ENCODE measurements at regions not wholly inside any gene's neighbourhood (a gene's known extent, or its start where the extent isn't known, plus 50 kb on each side); places are given as distances from the start of the nearest gene placed in this dataset.
"Not testable (repeated sequence)": the region's sequence is repeated elsewhere in the genome, so short reads cannot be mapped to it uniquely, and the experiment has no call there.

DNA sequence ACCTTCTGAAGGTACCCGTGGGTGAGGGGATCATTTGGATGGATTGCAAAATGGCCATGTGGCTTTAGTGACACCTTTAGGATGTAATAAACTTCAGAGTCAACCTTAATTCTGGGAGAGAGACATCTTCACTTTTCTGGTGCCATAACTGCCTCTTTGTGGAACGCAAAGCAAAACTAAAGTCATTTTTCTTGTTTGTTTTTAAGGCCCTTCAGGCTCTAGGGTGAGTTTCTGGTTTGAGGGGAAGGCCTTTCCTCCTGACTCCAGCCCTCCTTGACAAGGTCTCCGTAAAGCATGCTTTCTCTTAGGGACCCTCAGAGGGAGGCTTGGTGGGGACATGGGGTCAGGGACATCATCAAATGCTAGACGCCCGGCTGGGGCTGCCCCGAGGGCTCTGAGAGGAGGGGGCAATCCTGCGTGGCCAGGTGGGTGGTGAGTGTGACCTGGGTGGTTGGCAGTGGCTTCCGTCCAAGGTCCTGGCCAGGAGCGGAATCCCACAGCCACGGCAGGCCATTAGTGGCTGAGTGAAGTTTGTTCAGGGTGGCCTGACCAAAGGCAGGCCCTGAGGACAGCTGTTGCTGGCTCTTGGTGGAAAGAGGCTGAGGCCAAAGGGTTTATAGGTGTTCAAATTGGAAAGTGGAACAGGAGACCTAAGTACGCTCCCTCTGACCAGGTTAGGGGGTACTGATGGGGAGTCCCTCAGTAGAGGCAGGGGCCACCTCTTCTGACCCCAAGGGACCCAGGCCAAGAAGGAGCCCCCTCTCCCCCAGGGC, 112.2 kb downstream of the METRNL start:
- Mint-ChIP-seq H3K27ac (no peak overlapping the region), H3K36me3 (ENCODE audit: low read depth) (peaks cover 16% of the 10 kb centered on the region), H3K27me3 (ENCODE audit: insufficient read depth) (peaks cover 4% of the 10 kb centered on the region), H3K4me3 (no peak overlapping the region), H3K9me3 (peaks cover 14% of the 10 kb centered on the region), H3K4me1 (ENCODE audit: low read depth) (peaks cover 54% of the 10 kb centered on the region)
- TF ChIP-seq, protein P1, sequence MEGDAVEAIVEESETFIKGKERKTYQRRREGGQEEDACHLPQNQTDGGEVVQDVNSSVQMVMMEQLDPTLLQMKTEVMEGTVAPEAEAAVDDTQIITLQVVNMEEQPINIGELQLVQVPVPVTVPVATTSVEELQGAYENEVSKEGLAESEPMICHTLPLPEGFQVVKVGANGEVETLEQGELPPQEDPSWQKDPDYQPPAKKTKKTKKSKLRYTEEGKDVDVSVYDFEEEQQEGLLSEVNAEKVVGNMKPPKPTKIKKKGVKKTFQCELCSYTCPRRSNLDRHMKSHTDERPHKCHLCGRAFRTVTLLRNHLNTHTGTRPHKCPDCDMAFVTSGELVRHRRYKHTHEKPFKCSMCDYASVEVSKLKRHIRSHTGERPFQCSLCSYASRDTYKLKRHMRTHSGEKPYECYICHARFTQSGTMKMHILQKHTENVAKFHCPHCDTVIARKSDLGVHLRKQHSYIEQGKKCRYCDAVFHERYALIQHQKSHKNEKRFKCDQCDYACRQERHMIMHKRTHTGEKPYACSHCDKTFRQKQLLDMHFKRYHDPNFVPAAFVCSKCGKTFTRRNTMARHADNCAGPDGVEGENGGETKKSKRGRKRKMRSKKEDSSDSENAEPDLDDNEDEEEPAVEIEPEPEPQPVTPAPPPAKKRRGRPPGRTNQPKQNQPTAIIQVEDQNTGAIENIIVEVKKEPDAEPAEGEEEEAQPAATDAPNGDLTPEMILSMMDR (IDR thresholded peaks at IDR 0.05), result no peak
- DNase-seq, result no peak

DNA sequence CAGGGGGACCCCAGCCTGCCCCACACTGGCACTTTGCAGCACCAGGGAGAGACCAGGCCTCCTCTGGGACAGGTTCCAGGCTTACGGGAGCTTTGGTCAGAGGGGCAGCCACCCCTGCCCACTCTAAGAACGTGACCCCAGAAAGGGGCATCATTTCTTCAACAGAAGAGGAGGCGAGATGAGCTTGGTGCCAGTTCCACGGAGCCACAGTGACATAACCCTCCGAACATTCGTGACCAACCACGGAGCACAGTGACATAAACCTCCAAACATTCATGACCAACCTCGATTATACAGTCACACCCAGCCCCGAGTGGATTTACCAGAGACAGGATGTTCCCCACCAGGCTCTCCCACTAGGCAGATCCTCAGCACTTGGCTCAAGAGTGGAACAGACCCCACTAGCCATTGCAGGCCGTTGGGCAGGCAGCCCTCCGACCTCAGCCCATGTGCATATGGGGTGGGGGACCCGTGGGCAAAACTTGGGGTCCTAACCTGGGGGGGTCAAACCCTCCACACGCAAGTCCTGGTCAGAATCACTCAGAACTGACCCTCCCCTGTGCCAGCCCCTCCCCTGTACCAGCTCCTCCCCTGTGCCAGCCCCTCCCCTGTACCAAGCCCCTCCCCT, 112.9 kb downstream of the METRNL start:
- H3K9me3 Mint-ChIP-seq, result peaks cover 14% of the 10 kb centered on the region
- TF ChIP-seq, protein P1 (IDR thresholded peaks at IDR 0.05), result no peak
- no peak overlapping the region for H3K4me3 Mint-ChIP-seq
- peak overlapping the region; percentile 58 for H3K27ac Mint-ChIP-seq
- peaks cover 16% of the 10 kb centered on the region for H3K36me3 Mint-ChIP-seq (ENCODE audit: low read depth)
- H3K27me3 Mint-ChIP-seq (ENCODE audit: insufficient read depth), result peaks cover 4% of the 10 kb centered on the region
- DNase-seq, result peak; percentile 33
- H3K4me1 Mint-ChIP-seq (ENCODE audit: low read depth), result peaks cover 60% of the 10 kb centered on the region

DNA sequence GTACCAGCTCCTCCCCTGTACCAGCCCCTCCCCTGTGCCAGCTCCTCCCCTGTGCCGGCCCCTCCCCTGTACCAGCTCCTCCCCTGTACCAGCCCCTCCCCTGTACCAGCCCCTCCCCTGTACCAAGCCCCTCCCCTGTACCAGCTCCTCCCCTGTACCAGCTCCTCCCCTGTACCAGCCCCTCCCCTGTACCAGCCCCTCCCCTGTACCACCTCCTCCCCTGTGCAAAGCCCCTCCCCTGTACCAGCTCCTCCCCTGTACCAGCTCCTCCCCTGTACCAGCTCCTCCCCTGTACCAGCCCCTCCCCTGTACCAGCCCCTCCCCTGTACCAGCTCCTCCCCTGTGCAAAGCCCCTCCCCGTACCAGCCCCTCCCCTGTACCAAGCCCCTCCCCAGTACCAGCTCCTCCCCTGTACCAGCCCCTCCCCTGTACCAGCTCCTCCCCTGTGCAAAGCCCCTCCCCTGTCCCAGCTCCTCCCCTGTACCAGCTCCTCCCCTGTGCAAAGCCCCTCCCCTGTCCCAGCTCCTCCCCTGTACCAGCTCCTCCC, 113.5 kb downstream of the METRNL start:
- not testable (repeated sequence) for H3K9me3 Mint-ChIP-seq; DNase-seq; H3K27ac Mint-ChIP-seq; H3K4me3 Mint-ChIP-seq; H3K27me3 Mint-ChIP-seq (ENCODE audit: insufficient read depth)
- Mint-ChIP-seq H3K36me3 (ENCODE audit: low read depth) (peaks cover 12% of the 10 kb centered on the region), H3K4me1 (ENCODE audit: low read depth) (peaks cover 60% of the 10 kb centered on the region)

DNA sequence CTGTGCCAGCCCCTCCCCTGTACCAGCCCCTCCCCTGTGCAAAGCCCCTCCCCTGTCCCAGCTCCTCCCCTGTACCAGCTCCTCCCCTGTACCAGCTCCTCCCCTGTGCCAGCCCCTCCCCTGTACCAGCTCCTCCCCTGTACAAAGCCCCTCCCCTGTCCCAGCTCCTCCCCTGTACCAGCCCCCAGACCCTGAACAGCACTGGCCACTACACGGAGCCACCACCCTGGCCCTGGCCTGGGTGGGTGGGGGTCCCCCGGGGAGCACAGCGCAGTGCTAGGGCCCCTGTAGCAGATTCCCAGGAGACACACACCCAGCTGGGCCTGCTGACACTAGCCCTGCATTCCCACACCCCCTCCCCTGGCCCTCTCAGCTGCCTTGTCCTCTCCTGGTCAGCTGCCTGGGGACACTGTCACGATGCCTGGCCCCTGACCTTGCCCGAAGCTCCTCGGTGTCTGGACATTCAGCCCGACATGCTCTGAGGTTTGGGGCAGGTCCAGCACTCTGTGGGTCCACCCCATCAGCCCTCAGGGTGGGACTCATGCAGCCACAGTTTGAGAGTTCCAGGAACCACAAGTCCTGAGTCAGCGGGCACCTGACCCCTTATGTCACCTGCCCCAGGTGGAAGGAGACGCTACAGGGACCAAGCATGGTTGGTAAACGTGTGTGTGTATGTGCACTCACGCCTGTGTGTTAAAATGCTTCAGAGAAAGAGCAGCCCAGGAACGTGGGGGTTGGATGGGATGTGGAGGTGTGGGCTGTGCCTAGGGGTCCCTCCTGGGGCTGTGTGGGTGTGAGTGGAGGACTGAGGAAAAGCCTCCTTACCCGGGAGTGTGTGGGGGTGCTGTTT, 114.2 kb downstream of the METRNL start:
- no peak for DNase-seq
- Mint-ChIP-seq H3K9me3 (peaks cover 3% of the 10 kb centered on the region), H3K27me3 (ENCODE audit: insufficient read depth) (peaks cover 4% of the 10 kb centered on the region), H3K4me3 (no peak overlapping the region), H3K4me1 (ENCODE audit: low read depth) (peaks cover 58% of the 10 kb centered on the region), H3K27ac (no peak overlapping the region), H3K36me3 (ENCODE audit: low read depth) (peaks cover 5% of the 10 kb centered on the region)
- TF ChIP-seq, protein P1 (IDR thresholded peaks at IDR 0.05), result no peak

DNA sequence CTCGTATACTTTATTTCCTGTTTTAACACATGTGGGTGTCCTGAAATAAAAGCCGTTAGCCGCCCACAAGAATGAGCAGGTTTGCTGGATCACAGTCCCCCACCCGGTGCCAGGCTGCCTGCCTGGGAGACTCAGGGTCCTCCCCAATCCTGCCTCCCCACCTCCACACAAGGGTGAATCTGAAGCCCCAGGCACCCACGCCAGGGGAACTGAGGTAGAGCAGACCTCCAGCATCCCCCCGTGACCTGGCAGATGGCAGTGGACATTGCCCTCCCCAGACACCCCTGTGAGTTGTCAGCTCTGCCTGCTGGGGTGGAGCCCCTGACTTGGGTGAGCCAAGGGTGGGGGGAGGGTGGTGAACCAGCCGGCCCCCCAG, 114.8 kb downstream of the METRNL start:
- H3K4me1 Mint-ChIP-seq (ENCODE audit: low read depth), result peaks cover 54% of the 10 kb centered on the region

More for the DNA sequence above, 114.8 kb downstream of the METRNL start:
- Mint-ChIP-seq H3K27me3 (ENCODE audit: insufficient read depth) (peaks cover 4% of the 10 kb centered on the region), H3K27ac (no peak overlapping the region), H3K36me3 (ENCODE audit: low read depth) (no peaks in the 10 kb centered on the region; the same call in 1 of the 2 replicates), H3K4me3 (no peak overlapping the region), H3K9me3 (no peaks in the 10 kb centered on the region; the same call in 1 of the 2 replicates)
- TF ChIP-seq, protein P1 (IDR thresholded peaks at IDR 0.05), result no peak
- no peak for DNase-seq

Data from HFFc6 (cell line).